Activated CD8-positive, alpha-beta T cell treated with anti-CD3 and anti-CD28 coated beads for 36 hours (primary cell): ENCODE measurements at regions not wholly inside any gene's neighbourhood (a gene's known extent, or its start where the extent isn't known, plus 50 kb on each side); places are given as distances from the start of the nearest gene placed in this dataset.

Experiments used
- ATAC-seq: fragments of 200-7000 bp; cut with Tn5 transposase; one replicate; pipeline ENCODE4 v1.10.0; 2021; ENCODE audit warnings: mild to moderate bottlenecking, moderate library complexity
- CTCF ChIA-PET: fragments of 350-600 bp; sonication (Branson Sonifier 250); formaldehyde crosslinking; loops from one replicate; lab custom pipeline; 2021; ENCODE audit warnings: antibody characterized with exemption; lab: Charles Lee
- POLR2A ChIA-PET: fragments of 350-600 bp; sonication (Branson Sonifier 250); formaldehyde crosslinking; loops from one replicate; lab custom pipeline; 2021; ENCODE audit warnings: antibody characterized with exemption; lab: Charles Lee
- DNase-seq: peaks from one replicate; pipeline ENCODE4 v3.0.0-alpha.2; 2020
- H3K27ac Mint-ChIP-seq: one replicate; pipeline ENCODE4 v1.8.0; 2021; ENCODE audit warnings: mild to moderate bottlenecking, mixed read lengths
- H3K27me3 Mint-ChIP-seq: one replicate; pipeline ENCODE4 v1.8.0; 2021; ENCODE audit warnings: mixed read lengths
- H3K36me3 Mint-ChIP-seq: one replicate; pipeline ENCODE4 v1.8.0; 2021; ENCODE audit warnings: low read depth, mixed read lengths
- H3K4me1 Mint-ChIP-seq: one replicate; pipeline ENCODE4 v1.8.0; 2021; ENCODE audit warnings: low read depth, mixed read lengths
- H3K4me3 Mint-ChIP-seq: one replicate; pipeline ENCODE4 v1.8.0; 2021; ENCODE audit warnings: mild to moderate bottlenecking, moderate library complexity, mixed read lengths
- H3K9me3 Mint-ChIP-seq: one replicate; pipeline ENCODE4 v1.8.0; 2021; ENCODE audit warnings: mixed read lengths
- intact Hi-C: fragments of 100-400 bp; cut with micrococcal nuclease; formaldehyde crosslinking; loops from one replicate; pipeline ENCODE4 v1.10.0; 2022
- TF ChIP-seq, protein P1 (sequence below): fragments of 200-600 bp; IDR thresholded peaks from one replicate; pipeline ENCODE4 v1.8.0; 2022; ENCODE audit warnings: antibody characterized with exemption, mild to moderate bottlenecking

DNA sequence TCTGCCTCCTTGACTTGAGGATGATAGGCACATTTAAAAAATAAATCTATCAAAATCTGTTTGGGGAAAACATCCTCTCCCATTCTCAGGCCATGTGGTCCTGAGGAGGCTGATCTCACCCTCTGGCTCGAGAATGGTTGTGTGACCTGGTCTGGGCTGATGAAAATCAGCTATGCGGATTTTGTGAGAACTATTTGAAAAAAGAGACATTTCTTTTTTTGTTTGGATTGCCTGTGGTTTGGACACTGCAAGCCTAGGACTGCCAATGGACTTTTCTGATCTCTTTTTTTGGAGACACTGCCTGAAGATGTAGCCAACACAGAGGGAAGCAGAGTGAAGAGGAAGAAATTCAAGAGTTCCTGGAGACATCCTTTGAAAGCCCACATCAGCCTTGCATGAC lies 145.9 kb downstream of the HS3ST3B1 start:
- Mint-ChIP-seq H3K4me3 (no peak overlapping the region), H3K9me3 (no peaks in the 10 kb centered on the region), H3K27me3 (no peaks in the 10 kb centered on the region), H3K4me1 (peaks cover 6% of the 10 kb centered on the region), H3K36me3 (no peaks in the 10 kb centered on the region), H3K27ac (no peak overlapping the region)
- intact Hi-C loops, result no loop called here
- ATAC-seq, result no peak
- CTCF ChIA-PET, result no interaction called here
- no peak for DNase-seq
- POLR2A ChIA-PET, result interaction anchor here (1.0 kb wide), 1 partner anchor 138 kb away, joined by 3 read pairs; no protein-coding TSS in a partner anchor
- TF ChIP-seq, protein P1, sequence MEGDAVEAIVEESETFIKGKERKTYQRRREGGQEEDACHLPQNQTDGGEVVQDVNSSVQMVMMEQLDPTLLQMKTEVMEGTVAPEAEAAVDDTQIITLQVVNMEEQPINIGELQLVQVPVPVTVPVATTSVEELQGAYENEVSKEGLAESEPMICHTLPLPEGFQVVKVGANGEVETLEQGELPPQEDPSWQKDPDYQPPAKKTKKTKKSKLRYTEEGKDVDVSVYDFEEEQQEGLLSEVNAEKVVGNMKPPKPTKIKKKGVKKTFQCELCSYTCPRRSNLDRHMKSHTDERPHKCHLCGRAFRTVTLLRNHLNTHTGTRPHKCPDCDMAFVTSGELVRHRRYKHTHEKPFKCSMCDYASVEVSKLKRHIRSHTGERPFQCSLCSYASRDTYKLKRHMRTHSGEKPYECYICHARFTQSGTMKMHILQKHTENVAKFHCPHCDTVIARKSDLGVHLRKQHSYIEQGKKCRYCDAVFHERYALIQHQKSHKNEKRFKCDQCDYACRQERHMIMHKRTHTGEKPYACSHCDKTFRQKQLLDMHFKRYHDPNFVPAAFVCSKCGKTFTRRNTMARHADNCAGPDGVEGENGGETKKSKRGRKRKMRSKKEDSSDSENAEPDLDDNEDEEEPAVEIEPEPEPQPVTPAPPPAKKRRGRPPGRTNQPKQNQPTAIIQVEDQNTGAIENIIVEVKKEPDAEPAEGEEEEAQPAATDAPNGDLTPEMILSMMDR, result no peak

DNA sequence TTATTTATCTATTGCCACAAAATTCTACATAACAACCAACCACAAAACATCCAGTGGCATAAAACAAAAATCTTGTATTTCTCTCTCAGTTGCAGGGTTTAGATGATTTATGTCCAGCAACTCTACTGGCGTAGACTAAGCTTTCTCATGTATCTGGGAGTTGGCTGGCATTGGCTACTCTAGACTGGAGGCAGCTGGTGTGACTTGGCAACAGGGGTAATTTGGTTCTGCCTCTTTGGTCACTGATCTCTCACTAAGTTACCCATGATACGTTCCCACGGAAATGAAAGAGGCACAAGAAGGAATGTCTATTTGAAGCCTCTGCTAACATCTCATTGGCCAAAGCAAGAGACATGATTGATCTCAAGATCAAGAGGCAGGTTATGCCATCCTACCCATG lies 144.0 kb downstream of the HS3ST3B1 start:
- CTCF ChIA-PET, result no interaction called here
- ATAC-seq, result no peak
- H3K9me3 Mint-ChIP-seq, result no peaks in the 10 kb centered on the region

DNA sequence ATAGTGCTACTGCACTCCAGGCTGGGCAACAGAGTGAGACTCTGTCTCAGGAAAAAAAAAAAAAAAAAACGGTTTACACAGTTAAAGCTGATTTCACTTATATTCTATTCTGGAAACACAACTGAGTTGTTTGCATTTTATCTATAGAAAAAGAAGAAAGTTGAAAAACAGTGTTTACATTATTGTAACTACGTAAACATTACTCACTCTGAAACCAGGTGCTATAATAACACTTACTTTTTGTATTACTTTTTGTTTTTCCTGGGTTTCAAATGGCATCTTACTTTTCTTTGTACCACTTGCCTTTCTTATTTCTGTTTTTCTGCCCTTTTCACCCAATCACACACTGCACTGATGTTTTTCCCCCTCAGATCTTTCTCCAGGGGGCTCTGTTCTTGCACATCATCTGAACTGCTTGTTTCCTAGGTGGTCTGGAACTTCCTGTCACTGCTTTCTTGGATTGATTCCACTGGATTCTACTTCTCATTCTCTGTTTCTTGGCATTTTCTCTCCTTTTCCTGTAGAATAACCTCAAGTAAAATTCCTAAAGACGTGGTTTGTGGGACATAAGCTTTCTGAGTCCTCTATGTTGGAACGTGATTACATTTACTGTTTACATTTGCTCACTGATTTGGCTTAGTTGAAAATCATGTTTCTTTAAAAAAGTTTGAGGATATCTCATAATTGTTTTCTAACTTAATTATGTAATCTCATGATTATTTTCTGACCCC lies 142.1 kb downstream of the HS3ST3B1 start:
- no peak for ATAC-seq
- CTCF ChIA-PET, result no interaction called here
- intact Hi-C loops, result no loop called here

More for the DNA sequence above, 144.0 kb downstream of the HS3ST3B1 start:
- DNase-seq, result no peak
- Mint-ChIP-seq H3K4me3 (no peak overlapping the region), H3K27ac (no peak overlapping the region), H3K27me3 (no peaks in the 10 kb centered on the region), H3K4me1 (peaks cover 6% of the 10 kb centered on the region), H3K36me3 (no peaks in the 10 kb centered on the region)
- intact Hi-C loops, result no loop called here
- POLR2A ChIA-PET, result no interaction called here
- TF ChIP-seq, protein P1, result no peak

DNA sequence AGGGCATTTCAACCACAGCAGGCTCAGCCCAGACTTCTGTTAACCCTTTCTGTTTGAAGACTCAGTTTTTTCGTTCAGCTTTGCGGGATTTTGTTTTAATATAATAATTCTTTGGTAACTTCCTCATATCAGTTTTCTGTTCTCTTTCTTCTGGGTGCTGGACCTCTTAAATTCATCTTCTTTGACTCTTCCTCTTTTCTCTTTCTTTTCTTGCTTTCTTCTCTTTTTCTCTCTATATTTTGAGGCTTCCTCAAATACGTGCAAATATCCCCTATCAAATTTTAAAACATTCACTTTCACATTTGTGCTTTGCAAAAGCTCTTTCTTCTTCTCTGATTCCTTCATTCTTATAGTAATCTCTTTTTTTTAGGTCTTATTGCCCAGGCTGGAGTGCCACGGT lies 136.3 kb downstream of the HS3ST3B1 start:
- intact Hi-C loops, result no loop called here
- CTCF ChIA-PET, result no interaction called here
- Mint-ChIP-seq H3K9me3 (no peaks in the 10 kb centered on the region), H3K4me1 (peaks cover 9% of the 10 kb centered on the region), H3K36me3 (no peaks in the 10 kb centered on the region), H3K4me3 (no peak overlapping the region), H3K27ac (no peak overlapping the region), H3K27me3 (no peaks in the 10 kb centered on the region)
- DNase-seq, result no peak
- POLR2A ChIA-PET, result interaction anchor here (0.6 kb wide), 1 partner anchor 17 kb away, joined by 3 read pairs; no protein-coding TSS in a partner anchor
- TF ChIP-seq, protein P1, result no peak
- ATAC-seq, result no peak

More for the DNA sequence above, 142.1 kb downstream of the HS3ST3B1 start:
- H3K4me1 Mint-ChIP-seq, result peaks cover 8% of the 10 kb centered on the region
- POLR2A ChIA-PET, result interaction anchor here (0.6 kb wide), 1 partner anchor 266 kb away, joined by 3 read pairs; no protein-coding TSS in a partner anchor
- H3K36me3 Mint-ChIP-seq, result no peaks in the 10 kb centered on the region
- no peak overlapping the region for H3K27ac Mint-ChIP-seq
- TF ChIP-seq, protein P1, result no peak
- H3K9me3 Mint-ChIP-seq, result no peaks in the 10 kb centered on the region
- DNase-seq, result no peak
- no peaks in the 10 kb centered on the region for H3K27me3 Mint-ChIP-seq
- H3K4me3 Mint-ChIP-seq, result no peak overlapping the region

DNA sequence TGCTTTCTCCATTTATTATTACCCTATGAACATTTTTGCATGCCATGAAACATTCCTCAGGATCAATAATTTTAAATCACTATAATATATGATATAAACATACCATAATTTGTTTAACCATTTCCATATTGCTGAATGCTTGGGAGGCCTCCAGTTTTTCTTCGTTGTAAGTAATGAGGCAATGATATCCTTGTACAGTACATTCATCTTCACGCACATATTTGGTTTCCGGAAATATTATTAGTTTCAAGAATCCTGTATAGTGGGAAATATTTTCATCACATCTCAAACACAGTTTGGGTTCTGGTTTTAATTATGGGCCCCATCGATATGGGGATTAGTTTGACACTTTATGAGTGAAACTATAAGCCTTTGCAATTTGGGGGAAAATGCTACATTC lies 135.4 kb downstream of the HS3ST3B1 start:
- ATAC-seq (no peak), DNase-seq (no peak)
- TF ChIP-seq, protein P1, result no peak
- Mint-ChIP-seq H3K4me3 (no peak overlapping the region), H3K27ac (no peak overlapping the region), H3K9me3 (no peaks in the 10 kb centered on the region), H3K27me3 (no peaks in the 10 kb centered on the region), H3K4me1 (peaks cover 9% of the 10 kb centered on the region), H3K36me3 (no peaks in the 10 kb centered on the region)
- ChIA-PET POLR2A (no interaction called here), CTCF (no interaction called here)
- intact Hi-C loops, result no loop called here
